Karpas-422 (cell line): ENCODE measurements at regions not wholly inside any gene's neighbourhood (a gene's known extent, or its start where the extent isn't known, plus 50 kb on each side); places are given as distances from the start of the nearest gene placed in this dataset.

Experiments used
- DNase-seq: peaks from one replicate; pipeline ENCODE4 v3.0.0-alpha.2; 2015
- H2AFZ ChIP-seq: fragments of 200-600 bp; sonication (generic); 2 replicates; pipeline ENCODE4 v1.6.1; 2014; ENCODE audit warnings: antibody characterized with exemption, low read length, mixed read lengths
- H3K27ac ChIP-seq: fragments of 200-600 bp; sonication (generic); 2 replicates; pipeline ENCODE4 v1.5.1; 2014; ENCODE audit warnings: mild to moderate bottlenecking, low read length, moderate library complexity
- H3K27me3 ChIP-seq: fragments of 200-600 bp; sonication (generic); 2 replicates; pipeline ENCODE4 v1.6.1; 2014; ENCODE audit warnings: low read length, mixed read lengths
- H3K36me3 ChIP-seq: fragments of 200-600 bp; sonication (generic); 2 replicates; pipeline ENCODE4 v1.6.1; 2014; ENCODE audit warnings: low read length, mixed read lengths; ENCODE audit not compliant: insufficient read depth
- H3K4me1 ChIP-seq: fragments of 200-600 bp; sonication (generic); 2 replicates; pipeline ENCODE4 v1.6.1; 2014; ENCODE audit warnings: mild to moderate bottlenecking, low read length, mixed read lengths
- H3K4me2 ChIP-seq: fragments of 200-600 bp; sonication (generic); 2 replicates; pipeline ENCODE4 v1.6.1; 2014; ENCODE audit warnings: low read length, low read depth, mild to moderate bottlenecking; ENCODE audit not compliant: poor library complexity, severe bottlenecking
- H3K4me3 ChIP-seq: fragments of 200-600 bp; sonication (generic); 2 replicates; pipeline ENCODE4 v1.5.1; 2014; ENCODE audit warnings: mild to moderate bottlenecking, antibody characterized with exemption, low read length, mixed read lengths
- H3K79me2 ChIP-seq: fragments of 200-600 bp; sonication (generic); 2 replicates; pipeline ENCODE4 v1.6.1; 2014; ENCODE audit warnings: mild to moderate bottlenecking, low read length, mixed read lengths
- H3K9ac ChIP-seq: fragments of 200-600 bp; sonication (generic); 2 replicates; pipeline ENCODE4 v1.6.0; 2014; ENCODE audit warnings: low read length
- H3K9me2 ChIP-seq: fragments of 200-600 bp; sonication (generic), shearing (Covaris generic); replicated peaks from 2 replicates; pipeline ENCODE4 v1.6.0; 2014; ENCODE audit warnings: mild to moderate bottlenecking, low read length, moderate library complexity; ENCODE audit not compliant: insufficient read depth
- H3K9me3 ChIP-seq: fragments of 300-700, 200-600 bp; sonication (generic); 2 replicates; pipeline ENCODE4 v1.6.1; 2014; ENCODE audit warnings: low read length, mixed read lengths
- H4K20me1 ChIP-seq: fragments of 200-600 bp; sonication (generic); 2 replicates; pipeline ENCODE4 v1.6.1; 2014; ENCODE audit warnings: mild to moderate bottlenecking, antibody characterized with exemption, low read length, low read depth; ENCODE audit not compliant: insufficient read depth

- Histone ChIP-seq H4K20me1 (no peaks in the 10 kb centered on the region), H3K27ac (no peak overlapping the region), H3K9me3 (no peaks in the 10 kb centered on the region), H3K9ac (no peak overlapping the region), H2AFZ (no peak overlapping the region), H3K79me2 (no peaks in the 10 kb centered on the region), H3K4me2 (no peak overlapping the region), H3K4me3 (no peak overlapping the region), H3K36me3 (no peaks in the 10 kb centered on the region), H3K9me2 (no peaks in the 10 kb centered on the region), H3K4me1 (no peaks in the 10 kb centered on the region), H3K27me3 (no peaks in the 10 kb centered on the region)
- no peak for DNase-seq
Measured at GRCh38 chr13:48904668-48905290, 70.9 kb upstream of the FNDC3A start.

GRCh38 chr13:48906200-48906599 lies 69.5 kb upstream of the FNDC3A start:
- Histone ChIP-seq H3K27me3 (no peaks in the 10 kb centered on the region), H3K4me2 (no peak overlapping the region), H3K9ac (no peak overlapping the region), H3K9me2 (no peaks in the 10 kb centered on the region), H2AFZ (no peak overlapping the region), H3K9me3 (no peaks in the 10 kb centered on the region), H3K4me1 (no peaks in the 10 kb centered on the region), H3K27ac (no peak overlapping the region), H3K4me3 (no peak overlapping the region), H4K20me1 (no peaks in the 10 kb centered on the region), H3K79me2 (no peaks in the 10 kb centered on the region), H3K36me3 (no peaks in the 10 kb centered on the region)
- no peak for DNase-seq

GRCh38 chr13:48908381-48909055 lies 67.2 kb upstream of the FNDC3A start:
- Histone ChIP-seq H3K4me2 (no peak overlapping the region), H2AFZ (no peak overlapping the region), H3K9ac (no peak overlapping the region), H3K36me3 (no peaks in the 10 kb centered on the region), H3K9me3 (no peaks in the 10 kb centered on the region), H3K4me1 (no peaks in the 10 kb centered on the region), H3K9me2 (no peaks in the 10 kb centered on the region), H3K79me2 (no peaks in the 10 kb centered on the region), H3K27ac (no peak overlapping the region), H3K4me3 (no peak overlapping the region), H4K20me1 (no peaks in the 10 kb centered on the region), H3K27me3 (no peaks in the 10 kb centered on the region)
- no peak for DNase-seq

GRCh38 chr13:48909056-48909389 lies 66.7 kb upstream of the FNDC3A start:
- no peaks in the 10 kb centered on the region for H3K27me3 ChIP-seq
- H3K4me2 ChIP-seq: no peak overlapping the region
- H3K9ac ChIP-seq: no peak overlapping the region
- no peaks in the 10 kb centered on the region for H4K20me1 ChIP-seq
- no peak overlapping the region for H2AFZ ChIP-seq
- no peaks in the 10 kb centered on the region for H3K9me2 ChIP-seq
- H3K36me3 ChIP-seq: no peaks in the 10 kb centered on the region
- no peaks in the 10 kb centered on the region for H3K9me3 ChIP-seq
- no peak for DNase-seq
- H3K4me1 ChIP-seq: no peaks in the 10 kb centered on the region
- H3K27ac ChIP-seq: no peak overlapping the region
- H3K4me3 ChIP-seq: no peak overlapping the region
- no peaks in the 10 kb centered on the region for H3K79me2 ChIP-seq

GRCh38 chr13:48910686-48911085 lies 65.0 kb upstream of the FNDC3A start:
- H2AFZ ChIP-seq: no peak overlapping the region
- no peak overlapping the region for H3K4me3 ChIP-seq
- H4K20me1 ChIP-seq: no peaks in the 10 kb centered on the region
- H3K4me1 ChIP-seq: no peaks in the 10 kb centered on the region
- H3K36me3 ChIP-seq: no peaks in the 10 kb centered on the region
- no peak for DNase-seq
- no peak overlapping the region for H3K27ac ChIP-seq
- H3K9me2 ChIP-seq: no peaks in the 10 kb centered on the region
- no peaks in the 10 kb centered on the region for H3K27me3 ChIP-seq
- H3K79me2 ChIP-seq: no peaks in the 10 kb centered on the region
- H3K9ac ChIP-seq: no peak overlapping the region
- no peak overlapping the region for H3K4me2 ChIP-seq
- H3K9me3 ChIP-seq: no peaks in the 10 kb centered on the region

GRCh38 chr13:48919751-48920150 lies 56.0 kb upstream of the FNDC3A start:
- Histone ChIP-seq H3K9me2 (no peaks in the 10 kb centered on the region), H3K27me3 (no peaks in the 10 kb centered on the region), H3K36me3 (no peaks in the 10 kb centered on the region), H3K4me2 (no peak overlapping the region), H2AFZ (no peak overlapping the region), H3K4me1 (peaks cover 6% of the 10 kb centered on the region), H3K27ac (no peak overlapping the region), H4K20me1 (no peaks in the 10 kb centered on the region), H3K4me3 (no peak overlapping the region), H3K9ac (no peak overlapping the region), H3K9me3 (no peaks in the 10 kb centered on the region), H3K79me2 (no peaks in the 10 kb centered on the region)
- DNase-seq: no peak

- Histone ChIP-seq H3K4me2 (no peak overlapping the region), H3K36me3 (no peaks in the 10 kb centered on the region), H3K27ac (no peak overlapping the region), H2AFZ (no peak overlapping the region), H3K9me3 (no peaks in the 10 kb centered on the region), H3K79me2 (no peaks in the 10 kb centered on the region), H4K20me1 (no peaks in the 10 kb centered on the region), H3K9ac (no peak overlapping the region), H3K4me3 (no peak overlapping the region), H3K27me3 (no peaks in the 10 kb centered on the region), H3K9me2 (no peaks in the 10 kb centered on the region), H3K4me1 (peaks cover 6% of the 10 kb centered on the region)
- no peak for DNase-seq
Measured at GRCh38 chr13:48920730-48921129, 55.0 kb upstream of the FNDC3A start.

- H3K27ac ChIP-seq: no peak overlapping the region
- no peak overlapping the region for H3K9ac ChIP-seq
- H3K36me3 ChIP-seq: no peaks in the 10 kb centered on the region
- H3K9me3 ChIP-seq: no peaks in the 10 kb centered on the region
- no peaks in the 10 kb centered on the region for H3K79me2 ChIP-seq
- peaks cover 6% of the 10 kb centered on the region for H3K4me1 ChIP-seq
- no peaks in the 10 kb centered on the region for H4K20me1 ChIP-seq
- peak; percentile 66 for DNase-seq
- H3K4me3 ChIP-seq: no peak overlapping the region
- H3K4me2 ChIP-seq: no peak overlapping the region
- no peaks in the 10 kb centered on the region for H3K27me3 ChIP-seq
- no peaks in the 10 kb centered on the region for H3K9me2 ChIP-seq
- H2AFZ ChIP-seq: no peak overlapping the region
Measured at GRCh38 chr13:48923376-48923775, 52.3 kb upstream of the FNDC3A start.
